ENCODE measurements at regions not wholly inside any gene's neighbourhood (a gene's known extent, or its start where the extent isn't known, plus 50 kb on each side); places are given as distances from the start of the nearest gene placed in this dataset.

- FAIRE-seq (no peak), DNase-seq (ENCODE audit: insufficient read length, low spot score) (no peak)
- TF ChIP-seq, protein P1, sequence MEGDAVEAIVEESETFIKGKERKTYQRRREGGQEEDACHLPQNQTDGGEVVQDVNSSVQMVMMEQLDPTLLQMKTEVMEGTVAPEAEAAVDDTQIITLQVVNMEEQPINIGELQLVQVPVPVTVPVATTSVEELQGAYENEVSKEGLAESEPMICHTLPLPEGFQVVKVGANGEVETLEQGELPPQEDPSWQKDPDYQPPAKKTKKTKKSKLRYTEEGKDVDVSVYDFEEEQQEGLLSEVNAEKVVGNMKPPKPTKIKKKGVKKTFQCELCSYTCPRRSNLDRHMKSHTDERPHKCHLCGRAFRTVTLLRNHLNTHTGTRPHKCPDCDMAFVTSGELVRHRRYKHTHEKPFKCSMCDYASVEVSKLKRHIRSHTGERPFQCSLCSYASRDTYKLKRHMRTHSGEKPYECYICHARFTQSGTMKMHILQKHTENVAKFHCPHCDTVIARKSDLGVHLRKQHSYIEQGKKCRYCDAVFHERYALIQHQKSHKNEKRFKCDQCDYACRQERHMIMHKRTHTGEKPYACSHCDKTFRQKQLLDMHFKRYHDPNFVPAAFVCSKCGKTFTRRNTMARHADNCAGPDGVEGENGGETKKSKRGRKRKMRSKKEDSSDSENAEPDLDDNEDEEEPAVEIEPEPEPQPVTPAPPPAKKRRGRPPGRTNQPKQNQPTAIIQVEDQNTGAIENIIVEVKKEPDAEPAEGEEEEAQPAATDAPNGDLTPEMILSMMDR (IDR thresholded peaks at IDR 0.05; ENCODE audit: insufficient read depth, missing control alignments): no peak
Observed at GRCh38 chr13:42409551-42409950, 137.6 kb downstream of the AKAP11 start.

DNA sequence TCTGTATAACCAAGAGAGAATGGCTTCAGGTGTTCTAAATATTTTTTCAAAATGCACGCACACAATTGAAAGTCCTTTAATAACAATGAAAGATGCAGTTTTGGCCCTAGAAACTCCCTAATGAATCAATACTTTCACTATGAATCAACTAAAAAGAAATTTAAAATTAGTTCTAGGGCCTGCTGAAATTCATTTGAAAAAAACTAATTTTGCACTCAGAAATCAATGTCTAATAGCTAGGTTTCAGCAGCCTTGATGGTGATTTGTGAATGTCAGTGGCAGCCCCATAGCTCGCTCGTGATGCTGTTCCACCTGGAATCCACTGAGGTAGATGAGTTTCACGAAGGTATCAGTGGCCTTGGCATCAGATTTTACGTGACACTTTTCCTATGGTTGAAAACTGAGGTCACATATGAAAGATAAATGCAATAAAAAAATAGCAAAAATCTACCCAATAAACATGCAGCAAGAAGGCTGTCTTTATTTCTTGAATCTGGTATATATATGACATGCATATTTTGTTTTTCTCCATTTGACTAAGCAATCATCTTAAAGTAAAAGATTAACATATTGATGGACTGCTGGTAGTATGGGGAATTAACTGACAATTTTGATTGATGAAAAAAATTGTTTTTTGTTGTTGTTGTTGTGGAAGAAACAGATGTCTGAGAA lies 141.0 kb downstream of the AKAP11 start:
- DNase-seq (ENCODE audit: insufficient read length, low spot score): no peak
- TF ChIP-seq, protein P1 (IDR thresholded peaks at IDR 0.05; ENCODE audit: insufficient read depth, missing control alignments): no peak
- no peak for FAIRE-seq

GRCh38 chr13:42413484-42413815 lies 141.5 kb downstream of the AKAP11 start:
- TF ChIP-seq, protein P1 (IDR thresholded peaks at IDR 0.05; ENCODE audit: insufficient read depth, missing control alignments): no peak
- FAIRE-seq: no peak
- no peak for DNase-seq (ENCODE audit: insufficient read length, low spot score)

DNA sequence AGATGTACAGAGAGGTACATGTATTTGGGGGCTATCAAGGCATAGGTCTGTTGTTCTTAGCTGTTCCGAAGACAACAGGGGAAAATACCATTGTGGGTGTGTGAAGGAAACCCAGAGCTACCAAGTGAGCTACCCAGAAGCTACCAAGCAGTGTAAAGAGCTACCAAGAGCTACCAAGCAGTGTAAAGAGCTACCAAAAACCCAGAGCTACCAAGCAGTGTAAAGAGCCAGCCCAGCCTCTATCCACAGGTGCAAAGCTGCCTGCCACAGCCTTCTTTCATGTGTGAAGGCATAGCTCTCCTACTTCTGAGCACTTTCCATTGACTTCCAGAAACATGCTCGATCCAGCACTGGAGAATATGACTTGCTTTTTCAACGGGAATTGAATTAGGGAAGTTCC lies 145.7 kb downstream of the AKAP11 start:
- TF ChIP-seq, protein P1 (IDR thresholded peaks at IDR 0.05; ENCODE audit: insufficient read depth, missing control alignments): no peak
- DNase-seq (ENCODE audit: insufficient read length, low spot score) (no peak), FAIRE-seq (no peak)

DNA sequence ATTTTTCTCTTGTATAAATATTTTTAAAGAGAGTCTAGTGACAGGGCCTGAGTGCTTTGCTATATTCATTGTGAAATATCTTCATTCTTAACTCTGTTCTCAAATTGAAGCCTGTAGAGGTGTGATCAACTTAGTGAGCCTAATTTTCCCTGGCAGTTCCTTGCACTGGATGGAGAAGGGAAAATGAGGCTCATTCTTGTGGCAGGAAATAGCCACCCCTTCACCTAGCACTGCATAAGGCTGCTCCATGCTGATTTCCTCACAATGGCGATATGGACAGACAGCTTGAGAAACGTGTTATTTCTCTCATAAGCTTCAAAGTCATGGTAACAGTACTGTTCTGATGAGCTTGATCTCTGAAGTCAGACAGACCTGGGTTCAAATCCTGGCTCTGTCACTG lies 146.2 kb downstream of the AKAP11 start:
- TF ChIP-seq, protein P1 (IDR thresholded peaks at IDR 0.05; ENCODE audit: insufficient read depth, missing control alignments): no peak
- DNase-seq (ENCODE audit: insufficient read length, low spot score) (no peak), FAIRE-seq (no peak)

GRCh38 chr13:42420304-42420703 lies 148.4 kb downstream of the AKAP11 start:
- DNase-seq (ENCODE audit: insufficient read length, low spot score): no peak
- FAIRE-seq: no peak
- TF ChIP-seq, protein P1 (IDR thresholded peaks at IDR 0.05; ENCODE audit: insufficient read depth, missing control alignments): no peak

- no peak for DNase-seq (ENCODE audit: insufficient read length, low spot score)
- TF ChIP-seq, protein P1 (IDR thresholded peaks at IDR 0.05; ENCODE audit: insufficient read depth, missing control alignments): no peak
- no peak for FAIRE-seq
Observed at GRCh38 chr13:42422681-42423080, 150.7 kb downstream of the AKAP11 start.

Data from D721Med (cell line).